Activated T-helper 17 cell treated with anti-CD3 and anti-CD28 coated beads, Interleukin-2, amount 50 U/mL, for 72 hours (primary cell): ENCODE measurements at regions not wholly inside any gene's neighbourhood (a gene's known extent, or its start where the extent isn't known, plus 50 kb on each side); places are given as distances from the start of the nearest gene placed in this dataset.
"Not testable (repeated sequence)": the region's sequence is repeated elsewhere in the genome, so short reads cannot be mapped to it uniquely, and the experiment has no call there.

Experiments used
- ATAC-seq: fragments of 150-1000 bp; cut with Tn5 transposase; replicated peaks from 2 replicates; pipeline ENCODE4 v1.10.0; 2021; ENCODE audit warnings: mild to moderate bottlenecking, moderate library complexity
- H3K27ac Mint-ChIP-seq: one replicate; pipeline ENCODE4 v1.8.0; 2022; ENCODE audit warnings: mixed read lengths
- H3K27me3 Mint-ChIP-seq: one replicate; pipeline ENCODE4 v1.8.0; 2022; ENCODE audit warnings: mixed read lengths
- H3K36me3 Mint-ChIP-seq: one replicate; pipeline ENCODE4 v1.8.0; 2022; ENCODE audit warnings: low read depth, mild to moderate bottlenecking, mixed read lengths
- H3K4me1 Mint-ChIP-seq: one replicate; pipeline ENCODE4 v1.8.0; 2022; ENCODE audit warnings: mixed read lengths
- H3K4me3 Mint-ChIP-seq: one replicate; pipeline ENCODE4 v1.8.0; 2022; ENCODE audit warnings: mild to moderate bottlenecking, mixed read lengths
- H3K9me3 Mint-ChIP-seq: one replicate; pipeline ENCODE4 v1.8.0; 2022; ENCODE audit warnings: mixed read lengths

DNA sequence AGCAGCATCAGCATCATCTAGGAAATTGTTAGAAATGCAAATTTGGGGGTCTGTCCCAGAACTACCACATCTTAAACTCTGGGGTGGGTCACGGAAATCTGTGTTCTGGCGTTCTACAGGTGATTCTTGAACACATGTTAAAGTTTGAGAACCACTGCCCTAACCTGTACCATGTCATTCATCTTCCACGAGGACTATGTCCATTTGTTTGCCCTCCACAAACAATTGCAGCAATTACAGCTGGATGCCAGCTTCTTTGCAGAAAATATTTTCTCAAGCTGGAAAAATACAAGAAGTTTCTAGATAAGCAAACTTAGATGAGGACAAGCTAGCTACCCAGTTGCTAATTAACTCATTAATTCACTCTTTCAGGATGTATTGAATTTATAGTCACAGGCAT is 54.1 kb downstream of the MAFB start:
- H3K4me3 Mint-ChIP-seq = no peak overlapping the region
- no peaks in the 10 kb centered on the region for H3K36me3 Mint-ChIP-seq
- no peaks in the 10 kb centered on the region for H3K4me1 Mint-ChIP-seq
- H3K27ac Mint-ChIP-seq = no peak overlapping the region
- peaks cover 13% of the 10 kb centered on the region for H3K27me3 Mint-ChIP-seq
- H3K9me3 Mint-ChIP-seq = no peaks in the 10 kb centered on the region
- no peak for ATAC-seq

DNA sequence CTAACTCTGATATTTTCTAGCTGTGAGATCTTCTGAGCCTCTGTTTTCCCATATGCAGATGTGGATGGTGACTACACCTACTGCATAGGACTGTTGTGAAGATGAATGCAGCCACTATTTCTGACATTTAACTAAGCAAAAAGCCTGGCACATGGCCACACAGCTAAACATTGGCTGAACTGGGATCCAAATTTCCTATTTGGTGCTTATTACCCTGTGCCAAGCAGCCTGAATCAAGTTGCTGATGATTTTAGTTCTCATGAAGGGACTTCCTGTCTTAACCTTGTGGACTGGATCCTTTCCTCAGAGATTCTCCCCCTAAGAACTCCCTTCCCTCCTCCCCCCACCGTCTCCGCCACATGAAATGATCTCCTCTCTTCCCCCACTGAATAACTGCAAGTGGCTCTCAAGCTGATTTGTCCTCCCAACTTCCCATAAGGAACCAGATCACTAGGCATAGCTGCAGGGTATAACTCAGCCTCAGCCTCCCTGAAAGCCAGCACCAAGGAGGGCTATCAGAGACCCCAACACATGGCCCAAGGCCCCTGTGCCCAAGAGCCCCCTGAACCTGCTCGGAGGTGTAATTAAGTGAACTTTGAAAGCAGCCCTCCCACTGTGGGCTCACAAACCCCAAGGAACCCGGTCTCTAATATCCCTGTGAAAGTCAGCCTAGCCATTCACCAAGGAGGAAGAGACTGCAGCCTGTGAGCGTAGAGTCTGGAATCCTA is 55.7 kb downstream of the MAFB start:
- H3K36me3 Mint-ChIP-seq = no peaks in the 10 kb centered on the region
- ATAC-seq = no peak
- no peak overlapping the region for H3K27ac Mint-ChIP-seq
- H3K27me3 Mint-ChIP-seq = peaks cover 9% of the 10 kb centered on the region
- no peak overlapping the region for H3K4me3 Mint-ChIP-seq
- H3K4me1 Mint-ChIP-seq = no peaks in the 10 kb centered on the region
- no peaks in the 10 kb centered on the region for H3K9me3 Mint-ChIP-seq

DNA sequence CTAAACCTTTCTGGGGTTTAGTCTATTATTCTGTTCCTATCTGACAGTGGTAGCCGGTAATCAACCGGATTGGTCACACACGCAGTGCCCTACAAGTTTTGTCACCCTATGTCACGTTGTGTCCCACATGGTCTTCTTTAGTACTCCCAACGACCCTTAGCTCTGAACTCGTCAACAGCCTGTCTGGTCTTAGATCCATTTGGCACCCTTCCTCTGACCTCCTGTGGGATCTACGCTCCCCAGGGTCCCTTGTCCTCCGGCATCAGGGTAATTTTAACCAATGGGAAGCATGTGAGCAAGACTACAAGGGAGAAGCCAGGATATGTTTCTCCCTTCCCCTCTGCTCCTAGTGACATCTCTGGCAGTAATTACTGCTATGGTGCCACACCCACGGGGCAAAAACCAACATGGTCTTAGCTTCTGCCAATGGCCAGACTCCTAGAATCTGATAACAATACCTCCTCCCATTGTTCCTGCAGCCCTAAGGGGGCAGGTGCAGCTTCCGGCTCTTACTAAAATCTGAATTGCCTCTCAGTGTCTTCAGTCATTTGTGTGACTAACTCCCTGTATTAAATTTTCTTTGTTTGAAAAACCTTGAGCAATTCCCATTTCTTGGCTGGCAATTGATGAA is 56.6 kb downstream of the MAFB start:
- Mint-ChIP-seq H3K36me3 (no peaks in the 10 kb centered on the region), H3K9me3 (no peaks in the 10 kb centered on the region), H3K4me3 (no peak overlapping the region), H3K4me1 (no peaks in the 10 kb centered on the region), H3K27me3 (peaks cover 7% of the 10 kb centered on the region), H3K27ac (no peak overlapping the region)
- ATAC-seq = no peak

GRCh38 chr20:40631119-40631631 is 57.9 kb downstream of the MAFB start:
- Mint-ChIP-seq H3K27me3 (peaks cover 12% of the 10 kb centered on the region), H3K4me1 (no peaks in the 10 kb centered on the region), H3K9me3 (peaks cover 5% of the 10 kb centered on the region), H3K36me3 (no peaks in the 10 kb centered on the region), H3K27ac (no peak overlapping the region), H3K4me3 (no peak overlapping the region)
- no peak for ATAC-seq

GRCh38 chr20:40630713-40631112 is 58.3 kb downstream of the MAFB start:
- Mint-ChIP-seq H3K4me1 (no peaks in the 10 kb centered on the region), H3K27me3 (peaks cover 12% of the 10 kb centered on the region), H3K27ac (no peak overlapping the region), H3K9me3 (peaks cover 5% of the 10 kb centered on the region), H3K36me3 (no peaks in the 10 kb centered on the region), H3K4me3 (no peak overlapping the region)
- no peak for ATAC-seq

- H3K9me3 Mint-ChIP-seq = peaks cover 5% of the 10 kb centered on the region
- H3K27me3 Mint-ChIP-seq = peaks cover 12% of the 10 kb centered on the region
- no peak overlapping the region for H3K27ac Mint-ChIP-seq
- H3K36me3 Mint-ChIP-seq = no peaks in the 10 kb centered on the region
- no peak overlapping the region for H3K4me3 Mint-ChIP-seq
- no peaks in the 10 kb centered on the region for H3K4me1 Mint-ChIP-seq
- no peak for ATAC-seq
Observed at GRCh38 chr20:40630099-40630498, 58.9 kb downstream of the MAFB start.

DNA sequence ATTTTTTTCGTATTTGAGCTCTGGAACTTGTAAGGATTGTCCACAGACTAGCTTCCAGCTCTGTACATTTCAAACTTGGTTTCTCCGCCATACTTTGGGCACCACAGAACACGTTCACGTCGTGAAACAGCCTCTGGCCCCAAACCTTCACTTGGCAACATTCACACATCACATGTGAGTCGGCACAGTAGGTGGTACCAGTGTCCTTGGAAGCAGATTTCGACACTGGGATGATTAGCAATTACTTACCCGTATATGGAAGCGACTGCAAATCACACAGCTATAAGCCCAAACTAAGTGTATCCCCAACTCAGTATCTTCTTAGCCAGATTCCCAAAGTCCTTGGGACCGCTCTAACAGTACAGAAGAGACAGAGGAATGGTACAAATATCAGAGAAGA is 60.2 kb downstream of the MAFB start:
- Mint-ChIP-seq H3K4me3 (no peak overlapping the region), H3K4me1 (no peaks in the 10 kb centered on the region), H3K27ac (no peak overlapping the region), H3K9me3 (peaks cover 5% of the 10 kb centered on the region), H3K27me3 (peaks cover 12% of the 10 kb centered on the region), H3K36me3 (no peaks in the 10 kb centered on the region)
- no peak for ATAC-seq

DNA sequence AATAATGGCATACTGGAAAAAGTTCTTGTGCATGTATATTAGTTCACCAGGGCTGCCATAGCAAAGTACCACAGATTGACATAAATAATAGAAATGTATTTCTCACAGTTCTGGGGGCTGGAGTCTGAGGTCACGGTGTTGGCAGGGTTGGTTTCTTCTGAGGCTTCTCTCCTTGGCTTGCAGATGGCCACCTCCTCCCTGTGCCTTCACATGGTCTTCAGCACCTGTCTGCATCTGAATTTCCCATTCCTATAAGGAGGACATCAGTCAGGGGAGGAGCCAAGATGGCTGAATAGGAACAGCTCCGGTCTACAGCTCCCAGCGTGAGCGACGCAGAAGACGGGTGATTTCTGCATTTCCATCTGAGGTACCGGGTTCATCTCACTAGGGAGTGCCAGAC is 70.0 kb downstream of the MAFB start:
- not testable (repeated sequence) for H3K4me1 Mint-ChIP-seq, ATAC-seq, H3K27ac Mint-ChIP-seq, H3K4me3 Mint-ChIP-seq, H3K9me3 Mint-ChIP-seq, H3K36me3 Mint-ChIP-seq
- H3K27me3 Mint-ChIP-seq = peaks cover 16% of the 10 kb centered on the region

DNA sequence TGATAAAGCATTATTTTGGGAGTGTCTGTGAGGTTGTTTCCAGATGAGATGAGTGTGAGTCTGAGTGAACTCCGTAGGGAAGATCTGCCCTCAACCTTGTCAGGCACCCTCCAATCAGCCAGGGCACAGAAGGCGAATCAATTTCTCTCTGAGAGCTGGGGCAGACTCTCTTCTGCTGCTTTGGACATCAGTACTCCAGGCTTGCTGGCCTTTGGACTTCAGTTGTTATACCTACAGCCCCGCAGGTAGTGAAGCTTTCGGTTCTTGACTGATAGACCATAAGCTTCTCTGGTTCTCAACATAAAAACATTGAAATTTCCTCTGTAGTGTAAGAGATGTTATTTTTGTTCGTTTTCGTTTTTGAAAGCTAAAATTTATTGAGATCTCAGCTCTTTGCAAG is 71.4 kb downstream of the MAFB start:
- no peak overlapping the region for H3K4me3 Mint-ChIP-seq

GRCh38 chr20:40612837-40613236 is 76.2 kb downstream of the MAFB start:
- no peak overlapping the region for H3K27ac Mint-ChIP-seq
- no peaks in the 10 kb centered on the region for H3K9me3 Mint-ChIP-seq
- H3K36me3 Mint-ChIP-seq = no peaks in the 10 kb centered on the region
- H3K4me1 Mint-ChIP-seq = no peaks in the 10 kb centered on the region
- peaks cover 21% of the 10 kb centered on the region for H3K27me3 Mint-ChIP-seq
- no peak for ATAC-seq
- H3K4me3 Mint-ChIP-seq = no peak overlapping the region

More for the DNA sequence above, 71.4 kb downstream of the MAFB start:
- no peak overlapping the region for H3K27ac Mint-ChIP-seq
- H3K4me1 Mint-ChIP-seq = no peaks in the 10 kb centered on the region
- peaks cover 16% of the 10 kb centered on the region for H3K27me3 Mint-ChIP-seq
- ATAC-seq = no peak
- no peaks in the 10 kb centered on the region for H3K36me3 Mint-ChIP-seq
- no peaks in the 10 kb centered on the region for H3K9me3 Mint-ChIP-seq

GRCh38 chr20:40612247-40612646 is 76.8 kb downstream of the MAFB start:
- peaks cover 24% of the 10 kb centered on the region for H3K27me3 Mint-ChIP-seq
- H3K4me1 Mint-ChIP-seq = no peaks in the 10 kb centered on the region
- H3K27ac Mint-ChIP-seq = no peak overlapping the region
- H3K36me3 Mint-ChIP-seq = no peaks in the 10 kb centered on the region
- no peaks in the 10 kb centered on the region for H3K9me3 Mint-ChIP-seq
- ATAC-seq = no peak
- H3K4me3 Mint-ChIP-seq = no peak overlapping the region

DNA sequence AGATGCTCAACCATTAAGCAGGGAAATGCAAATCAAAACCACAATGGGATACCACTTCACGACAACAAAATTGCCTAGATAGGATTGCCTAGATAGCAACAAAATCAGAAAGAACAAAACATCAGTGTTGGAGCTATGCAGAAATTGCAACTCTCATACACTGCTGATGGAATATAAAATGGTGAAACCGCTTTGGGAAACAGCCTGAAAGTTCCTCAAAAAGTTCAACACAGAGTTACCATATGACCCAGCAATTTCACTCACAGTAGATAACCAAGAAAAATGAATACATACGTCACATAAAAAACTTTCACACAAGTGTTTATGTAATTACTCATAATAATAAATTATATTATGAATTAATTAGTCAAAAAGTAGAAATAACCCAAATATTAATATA is 78.3 kb downstream of the MAFB start:
- Mint-ChIP-seq H3K4me1 (no peaks in the 10 kb centered on the region), H3K9me3 (no peaks in the 10 kb centered on the region), H3K27me3 (peaks cover 16% of the 10 kb centered on the region), H3K36me3 (no peaks in the 10 kb centered on the region), H3K4me3 (no peak overlapping the region), H3K27ac (no peak overlapping the region)
- ATAC-seq = no peak

- H3K4me3 Mint-ChIP-seq = no peak overlapping the region
- ATAC-seq = no peak
- no peaks in the 10 kb centered on the region for H3K9me3 Mint-ChIP-seq
- H3K27ac Mint-ChIP-seq = no peak overlapping the region
- no peaks in the 10 kb centered on the region for H3K36me3 Mint-ChIP-seq
- no peaks in the 10 kb centered on the region for H3K4me1 Mint-ChIP-seq
- peaks cover 26% of the 10 kb centered on the region for H3K27me3 Mint-ChIP-seq
Observed at GRCh38 chr20:40607927-40608326, 81.1 kb downstream of the MAFB start.

- H3K9me3 Mint-ChIP-seq = no peaks in the 10 kb centered on the region
- H3K4me3 Mint-ChIP-seq = no peak overlapping the region
- H3K36me3 Mint-ChIP-seq = no peaks in the 10 kb centered on the region
- ATAC-seq = no peak
- peaks cover 28% of the 10 kb centered on the region for H3K27me3 Mint-ChIP-seq
- H3K27ac Mint-ChIP-seq = no peak overlapping the region
- H3K4me1 Mint-ChIP-seq = no peaks in the 10 kb centered on the region
Observed at GRCh38 chr20:40606660-40607059, 82.4 kb downstream of the MAFB start.

- H3K4me3 Mint-ChIP-seq = no peak overlapping the region
- no peaks in the 10 kb centered on the region for H3K9me3 Mint-ChIP-seq
- no peaks in the 10 kb centered on the region for H3K4me1 Mint-ChIP-seq
- peaks cover 28% of the 10 kb centered on the region for H3K27me3 Mint-ChIP-seq
- no peak overlapping the region for H3K27ac Mint-ChIP-seq
- H3K36me3 Mint-ChIP-seq = no peaks in the 10 kb centered on the region
- ATAC-seq = no peak
Observed at GRCh38 chr20:40606237-40606636, 82.8 kb downstream of the MAFB start.
